HEK293 (cell line): ENCODE measurements at regions not wholly inside any gene's neighbourhood (a gene's known extent, or its start where the extent isn't known, plus 50 kb on each side); places are given as distances from the start of the nearest gene placed in this dataset.

ENCODE experiments used
- CTCF ChIP-seq: fragments of 450-650 bp; formaldehyde crosslinking; IDR thresholded peaks from 2 replicates; pipeline ENCODE4 v1.5.1; 2016; ENCODE audit warnings: missing biosample characterization, missing genetic modification characterization
- KLF9 ChIP-seq: fragments of 450-650 bp; formaldehyde crosslinking; IDR thresholded peaks from 2 replicates; pipeline ENCODE4 v1.5.1; 2016; ENCODE audit warnings: missing biosample characterization, missing genetic modification characterization, low read depth
- REST ChIP-seq: fragments of 450-650 bp; formaldehyde crosslinking; IDR thresholded peaks from 2 replicates; pipeline ENCODE4 v1.5.1; 2016; ENCODE audit warnings: missing biosample characterization, missing genetic modification characterization
- TCF7L2 ChIP-seq: IDR thresholded peaks from 2 replicates; pipeline ENCODE4 v1.6.1; 2011; ENCODE audit warnings: low read depth, mild to moderate bottlenecking, inconsistent platforms, low read length, moderate library complexity, borderline replicate concordance
- ZNF211 ChIP-seq: fragments of 450-650 bp; formaldehyde crosslinking; IDR thresholded peaks from 2 replicates; pipeline ENCODE4 v1.5.1; 2016; ENCODE audit warnings: low read depth, missing biosample characterization, missing genetic modification characterization
- ZNF274 ChIP-seq, 2 experiments: fragments of 200-500 bp in 1 of 2; fragments of 450-650 bp in 1 of 2; sonication (Bioruptor generic) in 1 of 2; formaldehyde crosslinking in 1 of 2; IDR thresholded peaks; 2 replicates each; pipeline versions ENCODE4 v1.5.1 to v1.6.1; 2014 to 2016; ENCODE audit warnings: borderline replicate concordance in 1 of 2, inconsistent platforms in 1 of 2, low read length in 1 of 2, missing biosample characterization in 1 of 2, missing genetic modification characterization in 1 of 2
- ZNF311 ChIP-seq: fragments of 450-650 bp; formaldehyde crosslinking; IDR thresholded peaks from 2 replicates; pipeline ENCODE4 v1.5.1; 2017; ENCODE audit warnings: missing biosample characterization, missing genetic modification characterization, borderline replicate concordance
- ZNF530 ChIP-seq: fragments of 450-650 bp; formaldehyde crosslinking; IDR thresholded peaks from 2 replicates; pipeline ENCODE4 v1.5.1; 2016; ENCODE audit warnings: low read depth, missing biosample characterization, missing genetic modification characterization
- ZNF658 ChIP-seq: fragments of 450-650 bp; formaldehyde crosslinking; IDR thresholded peaks from 2 replicates; pipeline ENCODE4; 2016; ENCODE audit warnings: missing biosample characterization, missing genetic modification characterization
- ZNF670 ChIP-seq: fragments of 450-650 bp; formaldehyde crosslinking; IDR thresholded peaks from 2 replicates; pipeline ENCODE4 v1.5.1; 2016; ENCODE audit warnings: missing biosample characterization, missing genetic modification characterization, low read depth
- ZNF843 ChIP-seq: fragments of 450-650 bp; formaldehyde crosslinking; IDR thresholded peaks from 2 replicates; pipeline ENCODE4 v1.5.1; 2016; ENCODE audit warnings: missing biosample characterization, missing genetic modification characterization
- ZSCAN16 ChIP-seq: fragments of 450-650 bp; formaldehyde crosslinking; IDR thresholded peaks from 2 replicates; pipeline ENCODE4 v1.5.1; 2016; ENCODE audit warnings: missing biosample characterization, missing genetic modification characterization

- TF ChIP-seq CTCF (tag by site-specific recombination) = no peak
- no peak for TF ChIP-seq ZNF274 (IDR thresholded peaks at IDR 0.05; ENCODE audit: low read length)
- TF ChIP-seq ZNF274 (tag by site-specific recombination; IDR thresholded peaks at IDR 0.05; ENCODE audit: borderline replicate concordance) = no peak
- TF ChIP-seq ZNF843 (tag by site-specific recombination) = no peak
- TF ChIP-seq ZNF211 (tag by site-specific recombination) = no peak
- TF ChIP-seq TCF7L2 = no peak
- TF ChIP-seq ZNF670 (tag by site-specific recombination) = no peak
- no peak for TF ChIP-seq ZNF658 (tag by site-specific recombination)
- TF ChIP-seq KLF9 (tag by site-specific recombination) = no peak
- TF ChIP-seq ZNF530 (tag by site-specific recombination) = no peak
- no peak for TF ChIP-seq REST (tag by site-specific recombination)
- no peak for TF ChIP-seq ZSCAN16 (tag by site-specific recombination)
- TF ChIP-seq ZNF311 (tag by site-specific recombination) = no peak
Observed at GRCh38 chr10:21150166-21150565, 253.1 kb upstream of the NEBL start.
